Upper lobe of left lung (tissue), 6 donors: ENCODE measurements at regions not wholly inside any gene's neighbourhood (a gene's known extent, or its start where the extent isn't known, plus 50 kb on each side); places are given as distances from the start of the nearest gene placed in this dataset.

Experiments used
- ATAC-seq, 2 donors: fragments of 200-7000 bp; cut with Tn5 transposase; one replicate each; pipeline ENCODE4 v1.9.1; 2022; ENCODE audit warnings: mild to moderate bottlenecking in 2 of 2, moderate library complexity in 2 of 2; ENCODE audit not compliant: low FRiP score in 2 of 2
- DNase-seq, 2 donors: peaks; one replicate each; pipeline ENCODE4 v3.0.0-alpha.2; 2019 to 2020
- H3K27ac ChIP-seq, 4 donors: fragments of 200-600 bp; sonication (generic); one replicate each; pipeline ENCODE4 v1.5.1; 2016 to 2019
- H3K27me3 ChIP-seq, 4 donors: fragments of 200-600 bp; sonication (generic); one replicate each; pipeline ENCODE4 v1.5.1; 2017 to 2019
- H3K36me3 ChIP-seq, 4 donors: fragments of 200-600 bp; sonication (generic); one replicate each; pipeline ENCODE4 v1.5.1; 2016 to 2019
- H3K4me1 ChIP-seq, 4 donors: fragments of 200-600 bp; sonication (generic); one replicate each; pipeline ENCODE4 v1.5.1; 2018 to 2019
- H3K4me3 ChIP-seq, 4 donors: fragments of 200-600 bp; sonication (generic); one replicate each; pipeline ENCODE4 v1.5.1; 2017 to 2019; ENCODE audit warnings: mild to moderate bottlenecking in 2 of 4, moderate library complexity in 1 of 4
- H3K9me3 ChIP-seq, 4 donors: fragments of 200-600 bp; sonication (generic); one replicate each; pipeline ENCODE4 v1.5.1; 2018 to 2019
- EP300 ChIP-seq, 4 donors: sonication (generic); formaldehyde crosslinking; IDR thresholded peaks; one replicate each; pipeline ENCODE4 v1.5.1; 2017; ENCODE audit warnings: antibody characterized with exemption in 4 of 4, control low read depth in 2 of 4
- POLR2A ChIP-seq, 4 donors: fragments of 450-650 bp; IDR thresholded peaks; one replicate each; pipeline ENCODE4 v1.5.1; 2016 to 2017; ENCODE audit warnings: antibody characterized with exemption in 4 of 4, mild to moderate bottlenecking in 2 of 4
- POLR2AphosphoS5 ChIP-seq, 2 donors: sonication (generic); formaldehyde crosslinking; IDR thresholded peaks; one replicate each; pipeline ENCODE4 v1.5.1; 2017; ENCODE audit warnings: antibody characterized with exemption in 2 of 2
- WGBS, 2 donors: methylation state at CpG; one replicate each; pipeline ENCODE4 v1.1.5; 2017 to 2018; 5-methylcytosine and 5-hydroxymethylcytosine counted together
- TF ChIP-seq, protein P1 (sequence below), 6 experiments: fragments of 450-650 bp in 4 of 6; fragments of 200-600 bp in 2 of 6; sonication (generic) in 2 of 6; IDR thresholded peaks; one replicate each; pipeline ENCODE4 v1.5.1; 2016 to 2019; ENCODE audit warnings: antibody characterized with exemption in 6 of 6
- donor health status: DM: no; HTN: no; CAD: no; lungs with moderate emphysema.
- donor health status: DM: no; HTN: yes; CAD: no; lungs with severe emphysema.

DNA sequence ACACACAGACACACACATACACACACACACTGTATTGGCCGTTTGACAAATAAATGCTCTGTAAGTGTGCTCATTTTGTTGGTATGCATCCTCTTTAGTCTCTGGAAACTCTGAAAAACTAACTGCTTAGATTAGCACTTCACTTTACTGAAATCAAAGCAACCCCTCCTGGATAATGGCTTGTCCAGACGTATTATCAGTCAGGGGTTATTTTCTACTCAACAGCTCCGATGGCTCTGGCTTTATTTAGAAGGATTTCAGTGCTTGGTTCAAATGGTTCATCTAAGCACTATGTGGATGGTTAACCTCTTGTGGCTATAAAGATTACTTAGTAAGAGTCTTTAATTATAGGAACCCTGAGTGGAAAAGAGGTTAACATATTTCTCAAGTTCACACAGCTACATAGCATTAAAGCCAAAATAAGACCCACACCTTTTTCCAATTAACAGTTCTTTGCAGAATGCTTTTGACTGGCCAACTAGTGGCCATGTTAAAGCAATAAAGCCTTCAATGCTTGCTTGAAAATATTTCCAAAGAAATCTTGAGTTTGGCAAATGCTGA, 516.1 kb upstream of the NAALADL2 start:
- DNase-seq (no peak), ATAC-seq (no peak)
- H3K36me3 ChIP-seq = no peaks in the 10 kb centered on the region
- 55 to 61% methylated on average over 3 of the region's 3 CpGs for WGBS, 2 donors
- H3K4me3 ChIP-seq = no peak overlapping the region
- no peaks in the 10 kb centered on the region for H3K9me3 ChIP-seq
- no peak overlapping the region for H3K27ac ChIP-seq
- no peak for TF ChIP-seq EP300 (IDR thresholded peaks at IDR 0.05)
- no peak for TF ChIP-seq POLR2A (IDR thresholded peaks at IDR 0.05)
- no peak for TF ChIP-seq POLR2AphosphoS5 (IDR thresholded peaks at IDR 0.05)
- TF ChIP-seq, protein P1, sequence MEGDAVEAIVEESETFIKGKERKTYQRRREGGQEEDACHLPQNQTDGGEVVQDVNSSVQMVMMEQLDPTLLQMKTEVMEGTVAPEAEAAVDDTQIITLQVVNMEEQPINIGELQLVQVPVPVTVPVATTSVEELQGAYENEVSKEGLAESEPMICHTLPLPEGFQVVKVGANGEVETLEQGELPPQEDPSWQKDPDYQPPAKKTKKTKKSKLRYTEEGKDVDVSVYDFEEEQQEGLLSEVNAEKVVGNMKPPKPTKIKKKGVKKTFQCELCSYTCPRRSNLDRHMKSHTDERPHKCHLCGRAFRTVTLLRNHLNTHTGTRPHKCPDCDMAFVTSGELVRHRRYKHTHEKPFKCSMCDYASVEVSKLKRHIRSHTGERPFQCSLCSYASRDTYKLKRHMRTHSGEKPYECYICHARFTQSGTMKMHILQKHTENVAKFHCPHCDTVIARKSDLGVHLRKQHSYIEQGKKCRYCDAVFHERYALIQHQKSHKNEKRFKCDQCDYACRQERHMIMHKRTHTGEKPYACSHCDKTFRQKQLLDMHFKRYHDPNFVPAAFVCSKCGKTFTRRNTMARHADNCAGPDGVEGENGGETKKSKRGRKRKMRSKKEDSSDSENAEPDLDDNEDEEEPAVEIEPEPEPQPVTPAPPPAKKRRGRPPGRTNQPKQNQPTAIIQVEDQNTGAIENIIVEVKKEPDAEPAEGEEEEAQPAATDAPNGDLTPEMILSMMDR (IDR thresholded peaks at IDR 0.05) = no peak
- H3K27me3 ChIP-seq = no peaks in the 10 kb centered on the region
- no peaks in the 10 kb centered on the region for H3K4me1 ChIP-seq

GRCh38 chr3:174346141-174346540, 513.0 kb upstream of the NAALADL2 start:
- ATAC-seq = no peak
- no peaks in the 10 kb centered on the region for H3K9me3 ChIP-seq
- DNase-seq = no peak
- 89 to 95% methylated on average over 2 of the region's 2 CpGs for WGBS, 2 donors
- H3K27me3 ChIP-seq = no peaks in the 10 kb centered on the region
- no peak overlapping the region for H3K4me3 ChIP-seq
- H3K4me1 ChIP-seq = no peaks in the 10 kb centered on the region
- no peak overlapping the region for H3K27ac ChIP-seq
- no peaks in the 10 kb centered on the region for H3K36me3 ChIP-seq
- no peak for TF ChIP-seq POLR2A (IDR thresholded peaks at IDR 0.05)

DNA sequence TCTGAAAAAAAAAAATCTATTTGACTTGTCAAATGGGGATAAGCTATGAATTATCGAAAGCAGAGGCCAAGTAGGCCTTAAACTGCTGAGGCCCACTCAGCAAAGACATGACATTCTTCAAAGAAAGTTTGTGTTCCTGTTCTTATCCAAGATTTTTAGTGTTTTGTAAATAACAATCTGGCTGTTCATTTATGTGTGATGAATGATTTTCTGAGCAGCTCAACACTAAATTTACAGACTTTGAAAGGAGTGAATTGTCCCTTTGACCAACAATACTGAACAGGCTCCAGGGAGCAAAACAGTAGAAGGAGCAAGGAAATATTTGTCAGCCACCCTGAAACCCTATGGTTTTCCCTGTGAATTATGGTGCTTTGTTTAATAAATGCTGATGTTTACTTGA, 512.6 kb upstream of the NAALADL2 start:
- 65 to 81% methylated on average over 1 of the region's 1 CpG for WGBS, 2 donors
- Histone ChIP-seq H3K36me3 (no peaks in the 10 kb centered on the region), H3K4me1 (no peaks in the 10 kb centered on the region), H3K27ac (no peak overlapping the region), H3K4me3 (no peak overlapping the region), H3K27me3 (no peaks in the 10 kb centered on the region), H3K9me3 (no peaks in the 10 kb centered on the region)
- TF ChIP-seq POLR2AphosphoS5 (IDR thresholded peaks at IDR 0.05) (no peak), POLR2A (IDR thresholded peaks at IDR 0.05) (no peak), EP300 (IDR thresholded peaks at IDR 0.05) (no peak)
- TF ChIP-seq, protein P1 (IDR thresholded peaks at IDR 0.05) = no peak
- no peak for ATAC-seq
- no peak for DNase-seq

GRCh38 chr3:174347474-174348138, 511.5 kb upstream of the NAALADL2 start:
- no peaks in the 10 kb centered on the region for H3K9me3 ChIP-seq
- no peak overlapping the region for H3K27ac ChIP-seq
- no peaks in the 10 kb centered on the region for H3K27me3 ChIP-seq
- no peak for ATAC-seq
- no peaks in the 10 kb centered on the region for H3K36me3 ChIP-seq
- DNase-seq = no peak
- no peak overlapping the region for H3K4me3 ChIP-seq
- no peaks in the 10 kb centered on the region for H3K4me1 ChIP-seq
- no peak for TF ChIP-seq POLR2A (IDR thresholded peaks at IDR 0.05)
- TF ChIP-seq, protein P1 (IDR thresholded peaks at IDR 0.05) = no peak
- no peak for TF ChIP-seq EP300 (IDR thresholded peaks at IDR 0.05)
- no peak for TF ChIP-seq POLR2AphosphoS5 (IDR thresholded peaks at IDR 0.05)
- 91 to 94% methylated on average over 2 of the region's 2 CpGs for WGBS, 2 donors

- H3K27me3 ChIP-seq = no peaks in the 10 kb centered on the region
- no peak overlapping the region for H3K4me3 ChIP-seq
- H3K9me3 ChIP-seq = no peaks in the 10 kb centered on the region
- ATAC-seq (no peak), DNase-seq (no peak)
- H3K4me1 ChIP-seq = no peaks in the 10 kb centered on the region
- no peak overlapping the region for H3K27ac ChIP-seq
- no peak for TF ChIP-seq POLR2AphosphoS5 (IDR thresholded peaks at IDR 0.05)
- TF ChIP-seq, protein P1 (IDR thresholded peaks at IDR 0.05) = no peak
- TF ChIP-seq POLR2A (IDR thresholded peaks at IDR 0.05) = no peak
- no peak for TF ChIP-seq EP300 (IDR thresholded peaks at IDR 0.05)
- H3K36me3 ChIP-seq = no peaks in the 10 kb centered on the region
These were observed 506.9 kb upstream of the NAALADL2 start for GRCh38 chr3:174352227-174352626.
